T47D (cell line): ENCODE measurements at regions not wholly inside any gene's neighbourhood (a gene's known extent, or its start where the extent isn't known, plus 50 kb on each side); places are given as distances from the start of the nearest gene placed in this dataset.

Experiments used
- DNase-seq, 2 experiments: peaks; one replicate each; pipeline versions ENCODE4 v3.0.0 to v3.0.0-alpha.2; 2011 to 2012; ENCODE audit warnings: low read depth in 1 of 2, low spot score in 1 of 2
- JUND ChIP-seq: IDR thresholded peaks from 2 replicates; pipeline ENCODE4 v1.6.1; 2012; ENCODE audit warnings: low read depth
- in situ Hi-C: cut with HindIII; loops from 2 replicates; pipeline ENCODE4 v1.10.0; 2016; ENCODE audit warnings: low sequenced_read_pairs, low pct_unique_long_range_greater_than_20kb

GRCh38 chr5:92979716-92980115 lies 601.3 kb downstream of the NR2F1-AS1 start:
- DNase-seq, result no peak
- TF ChIP-seq JUND, result no peak
- in situ Hi-C loops, result no loop called here

- TF ChIP-seq JUND, result no peak
- no peak for DNase-seq
- in situ Hi-C loops, result no loop called here
Observed at GRCh38 chr5:92977846-92978540, 603.0 kb downstream of the NR2F1-AS1 start.

GRCh38 chr5:92976156-92976555 lies 604.9 kb downstream of the NR2F1-AS1 start:
- DNase-seq, result no peak
- TF ChIP-seq JUND, result no peak
- in situ Hi-C loops, result no loop called here

GRCh38 chr5:92969781-92970237 lies 611.2 kb downstream of the NR2F1-AS1 start:
- DNase-seq, result no peak
- no peak for TF ChIP-seq JUND
- in situ Hi-C loops, result no loop called here

GRCh38 chr5:92969191-92969780 lies 611.7 kb downstream of the NR2F1-AS1 start:
- in situ Hi-C loops, result no loop called here
- DNase-seq, result no peak
- TF ChIP-seq JUND, result no peak

- DNase-seq, result no peak
- TF ChIP-seq JUND, result no peak
- in situ Hi-C loops, result no loop called here
Observed at GRCh38 chr5:92963800-92964199, 617.2 kb downstream of the NR2F1-AS1 start.

- in situ Hi-C loops, result no loop called here
- no peak for DNase-seq
- no peak for TF ChIP-seq JUND
Observed at GRCh38 chr5:92962752-92963151, 618.3 kb downstream of the NR2F1-AS1 start.

GRCh38 chr5:92956886-92957285 lies 624.1 kb downstream of the NR2F1-AS1 start:
- no peak for TF ChIP-seq JUND
- in situ Hi-C loops, result no loop called here
- DNase-seq, result no peak

- no peak for TF ChIP-seq JUND
- in situ Hi-C loops, result no loop called here
- no peak for DNase-seq
Observed at GRCh38 chr5:92952243-92952642, 628.8 kb downstream of the NR2F1-AS1 start.

GRCh38 chr5:92951746-92952145 lies 629.3 kb downstream of the NR2F1-AS1 start:
- no peak for DNase-seq
- in situ Hi-C loops, result no loop called here
- TF ChIP-seq JUND, result no peak

GRCh38 chr5:92946546-92946945 lies 634.5 kb downstream of the NR2F1-AS1 start:
- DNase-seq, result no peak
- TF ChIP-seq JUND, result no peak
- in situ Hi-C loops, result no loop called here

- DNase-seq, result peak in 1 of 2 experiments; percentile 40
- in situ Hi-C loops, result no loop called here
- no peak for TF ChIP-seq JUND
Observed at GRCh38 chr5:92945605-92946097, 635.4 kb downstream of the NR2F1-AS1 start.

- in situ Hi-C loops, result no loop called here
- DNase-seq, result peak in 1 of 2 experiments; percentile 19
- TF ChIP-seq JUND, result no peak
Observed at GRCh38 chr5:92944903-92945604, 636.0 kb downstream of the NR2F1-AS1 start.
